ENCODE measurements at regions not wholly inside any gene's neighbourhood (a gene's known extent, or its start where the extent isn't known, plus 50 kb on each side); places are given as distances from the start of the nearest gene placed in this dataset.

DNA sequence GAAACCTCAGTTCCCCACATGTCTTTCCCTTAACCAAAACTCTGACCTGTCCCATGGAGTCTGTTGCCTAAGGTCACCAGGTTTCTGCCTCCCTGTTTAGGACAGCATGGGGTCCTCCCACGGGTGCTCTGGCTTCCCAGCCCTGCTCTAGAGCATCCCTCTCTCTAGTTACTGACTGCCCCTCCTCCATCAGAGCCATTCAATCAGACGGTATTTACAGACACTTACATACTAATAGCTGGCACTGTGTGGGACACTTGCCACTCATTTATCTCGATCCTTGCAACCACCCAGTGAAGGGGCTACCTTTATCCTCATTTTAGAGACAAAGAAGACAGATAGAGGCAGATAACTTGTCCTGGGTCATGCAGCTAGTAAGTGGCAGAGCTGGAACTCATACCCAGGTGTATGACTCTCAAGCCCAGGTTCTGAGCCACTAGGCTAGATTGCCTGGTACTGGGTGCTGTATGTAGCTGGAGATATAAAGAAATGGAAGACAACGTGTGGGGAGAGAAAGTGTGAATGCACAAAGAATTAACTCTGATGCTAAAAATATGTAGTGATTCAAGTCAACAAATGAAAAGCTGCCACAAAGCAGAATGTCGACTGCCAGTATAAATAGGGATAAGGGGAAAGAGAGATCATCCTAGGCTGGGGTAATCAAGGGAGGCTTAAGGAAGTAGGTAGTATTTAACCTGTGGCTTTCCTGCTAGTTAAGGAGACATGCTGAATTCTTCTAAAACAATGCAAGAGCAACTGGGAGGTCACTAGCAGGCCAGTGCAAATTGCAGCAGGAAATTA lies 52.5 kb upstream of the PDE8B start:
- H3K9me3 ChIP-seq (ENCODE audit: insufficient read depth, low read length), result no peaks in the 10 kb centered on the region
- no peak for TF ChIP-seq CTCF (IDR thresholded peaks at IDR 0.05; ENCODE audit: insufficient read depth, low read length, poor library complexity, severe bottlenecking)
- TF ChIP-seq EZH2phosphoT487 (conservative IDR thresholded peaks at IDR 0.05; ENCODE audit: low read length), result no peak
- no peaks in the 10 kb centered on the region for H3K27me3 ChIP-seq (ENCODE audit: low read length)

GRCh38 chr5:77156379-77156778 lies 54.1 kb upstream of the PDE8B start:
- Histone ChIP-seq H3K9me2 (replicated peaks; ENCODE audit: insufficient read depth, low read length) (no peaks in the 10 kb centered on the region), H3K27me3 (ENCODE audit: low read length) (no peaks in the 10 kb centered on the region), H4K20me1 (ENCODE audit: low read depth, low read length) (no peaks in the 10 kb centered on the region), H3K9ac (ENCODE audit: low read length) (no peak overlapping the region), H2AFZ (ENCODE audit: low read depth, low read length, severe bottlenecking) (no peak overlapping the region), H3K27ac (ENCODE audit: low read depth, low read length) (no peak overlapping the region), H3F3A (ENCODE audit: insufficient read depth) (no peaks in the 10 kb centered on the region), H3K79me2 (ENCODE audit: insufficient read depth, low read length) (no peaks in the 10 kb centered on the region), H3K36me3 (ENCODE audit: low read length) (no peaks in the 10 kb centered on the region), H3K9me3 (ENCODE audit: insufficient read depth, low read length) (no peaks in the 10 kb centered on the region), H3K4me2 (ENCODE audit: low read depth, low read length, poor library complexity, severe bottlenecking) (no peak overlapping the region), H3K4me3 (ENCODE audit: insufficient read depth, low read length, poor library complexity, severe bottlenecking) (no peak overlapping the region)
- TF ChIP-seq EZH2phosphoT487 (conservative IDR thresholded peaks at IDR 0.05; ENCODE audit: low read length) (no peak), CTCF (IDR thresholded peaks at IDR 0.05; ENCODE audit: insufficient read depth, low read length, poor library complexity, severe bottlenecking) (no peak)

More for the DNA sequence above, 52.5 kb upstream of the PDE8B start:
- Histone ChIP-seq H3K79me2 (ENCODE audit: insufficient read depth, low read length) (no peaks in the 10 kb centered on the region), H2AFZ (ENCODE audit: low read depth, low read length, severe bottlenecking) (no peak overlapping the region), H3K9ac (ENCODE audit: low read length) (no peak overlapping the region), H3K4me3 (ENCODE audit: insufficient read depth, low read length, poor library complexity, severe bottlenecking) (no peak overlapping the region), H3K4me2 (ENCODE audit: low read depth, low read length, poor library complexity, severe bottlenecking) (no peak overlapping the region), H3K9me2 (replicated peaks; ENCODE audit: insufficient read depth, low read length) (no peaks in the 10 kb centered on the region), H3K27ac (ENCODE audit: low read depth, low read length) (no peak overlapping the region), H3K36me3 (ENCODE audit: low read length) (no peaks in the 10 kb centered on the region), H4K20me1 (ENCODE audit: low read depth, low read length) (no peaks in the 10 kb centered on the region), H3F3A (ENCODE audit: insufficient read depth) (no peaks in the 10 kb centered on the region)

- Histone ChIP-seq H3K9ac (ENCODE audit: low read length) (no peak overlapping the region), H3K79me2 (ENCODE audit: insufficient read depth, low read length) (no peaks in the 10 kb centered on the region), H4K20me1 (ENCODE audit: low read depth, low read length) (no peaks in the 10 kb centered on the region), H2AFZ (ENCODE audit: low read depth, low read length, severe bottlenecking) (no peak overlapping the region), H3K27me3 (ENCODE audit: low read length) (no peaks in the 10 kb centered on the region), H3K4me3 (ENCODE audit: insufficient read depth, low read length, poor library complexity, severe bottlenecking) (no peak overlapping the region), H3K27ac (ENCODE audit: low read depth, low read length) (no peak overlapping the region), H3K9me2 (replicated peaks; ENCODE audit: insufficient read depth, low read length) (no peaks in the 10 kb centered on the region), H3K9me3 (ENCODE audit: insufficient read depth, low read length) (no peaks in the 10 kb centered on the region), H3F3A (ENCODE audit: insufficient read depth) (no peaks in the 10 kb centered on the region), H3K4me2 (ENCODE audit: low read depth, low read length, poor library complexity, severe bottlenecking) (no peak overlapping the region), H3K36me3 (ENCODE audit: low read length) (no peaks in the 10 kb centered on the region)
- no peak for TF ChIP-seq CTCF (IDR thresholded peaks at IDR 0.05; ENCODE audit: insufficient read depth, low read length, poor library complexity, severe bottlenecking)
- TF ChIP-seq EZH2phosphoT487 (conservative IDR thresholded peaks at IDR 0.05; ENCODE audit: low read length), result no peak
Observed at GRCh38 chr5:77155179-77155785, 55.2 kb upstream of the PDE8B start.
